ENCODE measurements at regions not wholly inside any gene's neighbourhood (a gene's known extent, or its start where the extent isn't known, plus 50 kb on each side); places are given as distances from the start of the nearest gene placed in this dataset.

DNA sequence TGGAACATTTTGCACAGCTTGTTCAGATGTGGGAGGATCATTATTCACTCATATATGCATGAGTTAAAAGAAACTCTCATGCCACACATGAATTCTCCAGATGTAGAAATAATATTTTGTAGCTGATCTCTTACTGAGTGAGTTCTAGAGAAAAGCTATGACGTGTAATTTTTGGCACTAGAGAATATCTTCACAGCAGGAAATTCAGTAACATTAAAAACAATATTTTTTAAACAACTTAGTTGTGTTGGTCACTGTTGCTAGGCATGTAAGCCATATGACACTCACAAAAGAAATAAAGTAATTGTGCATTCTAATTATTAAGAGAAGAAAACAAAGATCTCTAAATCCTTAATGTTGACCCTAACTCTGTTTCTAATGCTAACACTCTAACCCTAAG lies 371.4 kb upstream of the SLC10A2 start:
- no peak overlapping the region for H3K4me3 ChIP-seq
- 90% methylated on average over 1 of the region's 1 CpG for WGBS (ENCODE audit: insufficient coverage, low coverage, low lambda C conversion rate, missing lambda C conversion rate)

DNA sequence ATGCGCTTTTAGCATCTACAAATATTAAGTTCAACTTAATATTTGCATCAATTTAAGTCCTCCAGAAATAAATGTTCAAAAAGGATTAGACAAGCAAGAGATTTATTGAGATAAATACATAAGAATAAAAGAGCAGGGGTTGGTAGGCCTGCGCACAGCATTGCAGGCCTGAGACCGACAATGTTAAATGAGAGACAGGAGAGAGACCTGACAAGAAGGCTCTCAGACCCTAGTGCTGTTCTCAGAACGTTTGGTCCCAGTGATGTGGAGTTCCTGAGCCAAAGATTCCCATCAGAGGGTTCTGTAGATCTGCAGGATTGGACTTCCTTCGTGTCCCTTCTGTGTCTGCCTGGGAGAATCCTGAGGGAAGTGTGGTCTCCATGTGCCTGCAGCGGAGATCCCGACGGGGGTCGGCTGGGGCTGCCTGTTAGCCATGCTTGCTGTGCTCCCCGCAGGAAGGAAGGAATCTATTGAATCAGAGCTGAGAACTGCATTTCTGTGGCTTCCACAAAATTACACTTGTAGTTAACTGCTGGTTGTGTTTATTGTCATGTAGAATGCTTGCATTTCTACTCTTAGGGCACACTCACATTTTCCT lies 369.9 kb upstream of the SLC10A2 start:
- DNase-seq (no peak), ATAC-seq (no peak)
- TF ChIP-seq CTCF (IDR thresholded peaks at IDR 0.05) (no peak), POLR2A (IDR thresholded peaks at IDR 0.05) (no peak)
- H3K4me3 ChIP-seq, result no peak overlapping the region
- H3K9me3 ChIP-seq, result no peaks in the 10 kb centered on the region
- no peaks in the 10 kb centered on the region for H3K27me3 ChIP-seq
- no peaks in the 10 kb centered on the region for H3K4me1 ChIP-seq
- intact Hi-C loops (cut with DNase I), result no loop called here
- WGBS (ENCODE audit: insufficient coverage, low coverage, low lambda C conversion rate, missing lambda C conversion rate), result 68% methylated on average over 8 of the region's 10 CpGs
- H3K27ac ChIP-seq, result no peak overlapping the region
- H3K36me3 ChIP-seq, result no peaks in the 10 kb centered on the region

More for the DNA sequence above, 371.4 kb upstream of the SLC10A2 start:
- ATAC-seq, result no peak
- H3K27me3 ChIP-seq, result no peaks in the 10 kb centered on the region
- intact Hi-C loops (cut with DNase I), result no loop called here
- no peaks in the 10 kb centered on the region for H3K36me3 ChIP-seq
- H3K27ac ChIP-seq, result no peak overlapping the region
- no peak for DNase-seq
- TF ChIP-seq CTCF (IDR thresholded peaks at IDR 0.05), result no peak
- no peaks in the 10 kb centered on the region for H3K9me3 ChIP-seq
- no peaks in the 10 kb centered on the region for H3K4me1 ChIP-seq

DNA sequence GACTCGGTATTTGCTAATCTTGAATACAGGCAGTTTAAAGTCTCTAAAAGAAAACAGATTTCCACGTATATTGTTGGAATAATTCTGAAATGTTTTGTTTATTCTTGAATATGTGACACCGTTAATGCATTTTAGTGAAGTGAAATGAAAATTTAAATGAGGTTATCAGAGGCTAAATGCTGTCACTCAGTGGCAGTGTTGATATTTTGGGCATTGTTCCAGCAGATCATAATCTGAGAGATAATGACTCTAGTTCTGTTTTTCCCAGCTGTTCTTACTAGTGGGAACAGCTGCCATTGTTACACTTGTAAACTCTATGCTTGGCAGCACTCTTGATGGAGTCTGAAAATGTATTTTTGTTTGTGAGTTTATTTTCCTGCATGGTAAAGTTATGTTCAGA lies 365.6 kb upstream of the SLC10A2 start:
- WGBS (ENCODE audit: insufficient coverage, low coverage, low lambda C conversion rate, missing lambda C conversion rate), result 43% methylated on average over 3 of the region's 3 CpGs
- Histone ChIP-seq H3K27me3 (no peaks in the 10 kb centered on the region), H3K9me3 (no peaks in the 10 kb centered on the region), H3K36me3 (no peaks in the 10 kb centered on the region), H3K4me3 (no peak overlapping the region), H3K4me1 (no peaks in the 10 kb centered on the region), H3K27ac (no peak overlapping the region)
- no peak for DNase-seq
- TF ChIP-seq CTCF (IDR thresholded peaks at IDR 0.05) (no peak), POLR2A (IDR thresholded peaks at IDR 0.05) (no peak)
- intact Hi-C loops (cut with DNase I), result no loop called here
- no peak for ATAC-seq

- Histone ChIP-seq H3K27ac (no peak overlapping the region), H3K4me3 (no peak overlapping the region), H3K9me3 (no peaks in the 10 kb centered on the region), H3K27me3 (no peaks in the 10 kb centered on the region), H3K36me3 (no peaks in the 10 kb centered on the region), H3K4me1 (no peaks in the 10 kb centered on the region)
- ATAC-seq (no peak), DNase-seq (no peak)
- intact Hi-C loops (cut with DNase I), result no loop called here
- TF ChIP-seq CTCF (IDR thresholded peaks at IDR 0.05) (no peak), POLR2A (IDR thresholded peaks at IDR 0.05) (no peak)
- 72% methylated on average over 4 of the region's 4 CpGs for WGBS (ENCODE audit: insufficient coverage, low coverage, low lambda C conversion rate, missing lambda C conversion rate)
Observed at GRCh38 chr13:103430368-103430767, 364.2 kb upstream of the SLC10A2 start.

DNA sequence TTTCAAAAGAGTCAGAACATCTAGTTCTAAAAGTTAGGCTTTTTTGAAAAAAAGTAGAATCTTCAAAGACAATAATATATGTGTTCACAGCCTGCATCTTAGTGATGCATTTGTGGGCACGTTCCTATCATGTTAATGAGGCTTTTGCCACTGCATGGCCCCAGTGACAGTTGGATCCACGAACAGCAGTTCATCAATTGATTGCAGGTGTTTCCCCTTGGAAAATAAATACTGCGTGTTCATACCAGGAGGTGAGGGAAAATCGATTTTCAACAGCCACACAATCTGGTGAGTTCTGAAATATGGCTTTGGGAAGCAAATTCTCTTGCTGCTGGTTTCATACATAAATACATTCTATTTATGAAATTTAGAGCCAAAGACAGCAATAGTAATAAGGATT lies 343.8 kb upstream of the SLC10A2 start:
- Histone ChIP-seq H3K27me3 (no peaks in the 10 kb centered on the region), H3K4me3 (no peak overlapping the region), H3K27ac (no peak overlapping the region), H3K4me1 (no peaks in the 10 kb centered on the region), H3K9me3 (no peaks in the 10 kb centered on the region), H3K36me3 (no peaks in the 10 kb centered on the region)
- TF ChIP-seq CTCF (IDR thresholded peaks at IDR 0.05) (no peak), POLR2A (IDR thresholded peaks at IDR 0.05) (no peak)
- intact Hi-C loops (cut with DNase I), result no loop called here
- no peak for DNase-seq
- no peak for ATAC-seq
- WGBS (ENCODE audit: insufficient coverage, low coverage, low lambda C conversion rate, missing lambda C conversion rate), result 29% methylated on average over 4 of the region's 4 CpGs

Data from right lobe of liver (tissue), 6 donors.